Stomach (tissue), 4 donors: ENCODE measurements at regions not wholly inside any gene's neighbourhood (a gene's known extent, or its start where the extent isn't known, plus 50 kb on each side); places are given as distances from the start of the nearest gene placed in this dataset.

Experiments used
- POLR2A ChIP-seq, 4 donors: fragments of 450-650 bp; IDR thresholded peaks; one replicate each; pipeline ENCODE4 v1.6.1; 2016; ENCODE audit warnings: antibody characterized with exemption in 4 of 4, control low read depth in 2 of 4, mild to moderate bottlenecking in 1 of 4, moderate library complexity in 1 of 4
- POLR2AphosphoS5 ChIP-seq, 3 donors: sonication (generic); formaldehyde crosslinking; IDR thresholded peaks; one replicate each; pipeline ENCODE4 v1.6.1; 2016; ENCODE audit warnings: antibody characterized with exemption in 3 of 3
- TF ChIP-seq, protein P1 (sequence below), 7 experiments: fragments of 450-650 bp in 4 of 7; fragments of 200-600 bp in 3 of 7; sonication (generic) in 3 of 7; IDR thresholded peaks; one replicate each; pipeline ENCODE4 v1.5.1; 2016 to 2019; ENCODE audit warnings: antibody characterized with exemption in 7 of 7, control low read depth in 2 of 7, mild to moderate bottlenecking in 1 of 7

DNA sequence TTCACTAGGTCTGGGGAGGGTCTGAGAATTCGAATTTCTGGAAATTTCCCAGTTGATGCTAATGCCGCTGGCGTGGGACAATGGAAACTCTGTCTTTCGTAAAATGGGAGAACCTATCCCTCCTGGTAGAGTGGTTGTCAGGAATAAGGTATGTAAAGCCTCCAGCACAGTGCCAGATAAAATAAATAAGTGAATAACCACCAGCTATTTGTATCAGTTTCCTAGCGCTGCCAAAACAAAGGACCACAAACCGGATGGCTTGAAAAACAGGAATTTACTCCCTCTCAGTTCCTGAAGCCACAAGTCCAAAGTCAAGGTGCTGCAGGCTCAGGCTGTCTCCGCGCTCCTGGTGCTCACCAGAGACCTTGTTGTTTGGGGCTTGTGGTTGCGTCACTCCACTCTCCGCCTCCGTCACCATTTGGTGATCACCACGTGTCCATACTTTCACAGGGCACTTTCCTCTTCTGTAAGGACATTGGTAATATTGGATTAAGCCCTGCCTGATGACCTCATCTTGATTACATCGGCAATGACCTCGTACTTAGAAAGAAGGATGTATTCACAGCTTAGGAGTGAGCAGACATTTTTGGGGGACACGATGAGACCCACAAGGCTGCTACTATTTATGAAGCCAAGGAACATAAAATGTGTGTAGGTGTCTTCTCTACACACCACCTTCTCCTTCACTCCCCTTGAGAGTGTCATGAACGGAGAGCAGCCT lies 428.5 kb downstream of the IRS2 start:
- TF ChIP-seq, protein P1, sequence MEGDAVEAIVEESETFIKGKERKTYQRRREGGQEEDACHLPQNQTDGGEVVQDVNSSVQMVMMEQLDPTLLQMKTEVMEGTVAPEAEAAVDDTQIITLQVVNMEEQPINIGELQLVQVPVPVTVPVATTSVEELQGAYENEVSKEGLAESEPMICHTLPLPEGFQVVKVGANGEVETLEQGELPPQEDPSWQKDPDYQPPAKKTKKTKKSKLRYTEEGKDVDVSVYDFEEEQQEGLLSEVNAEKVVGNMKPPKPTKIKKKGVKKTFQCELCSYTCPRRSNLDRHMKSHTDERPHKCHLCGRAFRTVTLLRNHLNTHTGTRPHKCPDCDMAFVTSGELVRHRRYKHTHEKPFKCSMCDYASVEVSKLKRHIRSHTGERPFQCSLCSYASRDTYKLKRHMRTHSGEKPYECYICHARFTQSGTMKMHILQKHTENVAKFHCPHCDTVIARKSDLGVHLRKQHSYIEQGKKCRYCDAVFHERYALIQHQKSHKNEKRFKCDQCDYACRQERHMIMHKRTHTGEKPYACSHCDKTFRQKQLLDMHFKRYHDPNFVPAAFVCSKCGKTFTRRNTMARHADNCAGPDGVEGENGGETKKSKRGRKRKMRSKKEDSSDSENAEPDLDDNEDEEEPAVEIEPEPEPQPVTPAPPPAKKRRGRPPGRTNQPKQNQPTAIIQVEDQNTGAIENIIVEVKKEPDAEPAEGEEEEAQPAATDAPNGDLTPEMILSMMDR (IDR thresholded peaks at IDR 0.05) = no peak
- TF ChIP-seq POLR2A (IDR thresholded peaks at IDR 0.05) = no peak
- TF ChIP-seq POLR2AphosphoS5 (IDR thresholded peaks at IDR 0.05) = no peak
